ENCODE measurements at regions not wholly inside any gene's neighbourhood (a gene's known extent, or its start where the extent isn't known, plus 50 kb on each side); places are given as distances from the start of the nearest gene placed in this dataset.
A peak's percentile ranks its signal among the peaks of the same experiment; 100 is the strongest.
"Not testable (repeated sequence)": the region's sequence is repeated elsewhere in the genome, so short reads cannot be mapped to it uniquely, and the experiment has no call there.

DNA sequence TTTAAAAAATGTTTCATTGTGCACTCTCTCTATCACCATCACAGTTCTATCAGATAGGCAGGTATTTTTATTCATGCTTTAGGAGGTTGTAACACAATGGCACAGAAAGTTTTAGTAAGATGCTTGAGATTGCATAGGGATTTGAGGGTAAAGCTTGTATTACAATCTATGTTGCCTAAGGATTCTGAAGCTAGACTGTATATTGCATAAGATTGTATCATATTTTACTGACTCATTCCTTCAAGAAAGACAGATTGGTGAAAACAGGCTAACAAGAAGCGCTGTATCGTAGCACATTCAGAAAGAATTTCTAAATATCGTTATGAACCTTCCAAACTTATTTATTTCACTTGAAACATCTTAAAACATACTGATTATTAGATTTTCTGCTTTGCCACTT is 577.7 kb downstream of the EBF1 start:
- FAIRE-seq (no peak), DNase-seq (ENCODE audit: low spot score) (no peak)

DNA sequence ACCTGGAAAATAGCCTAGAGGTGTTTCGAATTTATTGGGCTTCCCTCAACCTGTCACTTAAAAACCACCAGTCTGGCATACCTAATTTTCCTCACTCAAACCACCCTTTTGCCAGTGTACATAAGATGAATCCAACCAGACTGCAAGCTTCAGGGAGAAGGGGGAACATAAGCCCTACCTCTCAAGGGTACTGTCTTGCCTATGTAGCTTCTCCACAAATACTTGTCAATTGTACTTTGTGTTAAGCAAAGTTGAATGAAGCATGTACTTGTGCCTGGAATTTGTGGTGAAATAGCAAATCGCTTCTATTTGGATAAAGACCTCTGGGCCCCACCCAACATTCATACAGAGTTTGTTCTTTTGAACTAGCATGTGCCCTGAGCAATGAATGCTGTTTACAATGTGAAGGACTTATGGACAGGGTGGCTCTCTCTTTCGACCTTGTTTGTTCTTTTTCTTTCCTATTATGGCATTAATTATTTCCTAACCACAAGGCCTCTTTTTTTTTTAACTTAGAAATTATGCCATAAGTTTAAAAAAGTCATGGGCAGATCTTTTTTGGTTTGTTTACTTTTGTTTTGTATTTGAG is 580.2 kb downstream of the EBF1 start:
- DNase-seq (ENCODE audit: low spot score) (no peak), FAIRE-seq (no peak)

DNA sequence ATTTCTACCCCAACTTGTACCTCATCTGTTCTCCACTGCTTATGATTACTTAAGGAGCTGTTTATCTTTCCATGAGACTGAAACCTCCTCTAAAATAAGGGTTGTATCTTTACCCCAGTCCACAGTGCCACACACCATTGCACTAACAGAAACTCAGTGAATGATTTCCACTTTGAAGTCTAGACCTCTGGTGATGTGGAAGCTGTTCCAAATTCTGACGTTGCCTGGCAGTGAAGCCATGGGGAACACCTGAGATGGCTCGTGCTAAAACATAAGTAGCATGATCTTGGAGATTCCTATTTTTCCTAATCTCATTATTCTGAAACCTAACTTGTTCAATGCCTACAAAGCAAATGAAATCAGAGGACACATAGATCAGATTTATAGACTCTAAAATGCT is 583.2 kb downstream of the EBF1 start:
- DNase-seq (ENCODE audit: low spot score) (no peak), FAIRE-seq (no peak)

DNA sequence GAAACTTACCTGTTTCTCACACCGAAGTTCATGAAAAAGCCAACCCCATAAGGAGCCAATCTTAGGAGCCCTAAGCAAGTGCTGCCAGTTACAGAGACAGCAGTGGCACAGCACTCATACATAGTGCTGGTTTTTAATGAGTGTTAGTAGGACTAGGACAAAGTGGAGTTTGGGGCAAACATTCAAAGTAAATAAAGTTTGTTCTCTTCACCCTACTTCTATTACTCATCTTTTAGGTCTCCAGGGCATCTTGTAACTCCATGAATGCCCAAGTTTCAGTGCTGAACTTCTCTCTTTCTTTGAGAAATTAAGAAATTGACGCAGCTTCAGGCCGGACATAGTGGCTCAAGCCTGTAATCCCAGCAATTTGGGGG is 584.7 kb downstream of the EBF1 start:
- DNase-seq (ENCODE audit: low spot score) (no peak), FAIRE-seq (no peak)

DNA sequence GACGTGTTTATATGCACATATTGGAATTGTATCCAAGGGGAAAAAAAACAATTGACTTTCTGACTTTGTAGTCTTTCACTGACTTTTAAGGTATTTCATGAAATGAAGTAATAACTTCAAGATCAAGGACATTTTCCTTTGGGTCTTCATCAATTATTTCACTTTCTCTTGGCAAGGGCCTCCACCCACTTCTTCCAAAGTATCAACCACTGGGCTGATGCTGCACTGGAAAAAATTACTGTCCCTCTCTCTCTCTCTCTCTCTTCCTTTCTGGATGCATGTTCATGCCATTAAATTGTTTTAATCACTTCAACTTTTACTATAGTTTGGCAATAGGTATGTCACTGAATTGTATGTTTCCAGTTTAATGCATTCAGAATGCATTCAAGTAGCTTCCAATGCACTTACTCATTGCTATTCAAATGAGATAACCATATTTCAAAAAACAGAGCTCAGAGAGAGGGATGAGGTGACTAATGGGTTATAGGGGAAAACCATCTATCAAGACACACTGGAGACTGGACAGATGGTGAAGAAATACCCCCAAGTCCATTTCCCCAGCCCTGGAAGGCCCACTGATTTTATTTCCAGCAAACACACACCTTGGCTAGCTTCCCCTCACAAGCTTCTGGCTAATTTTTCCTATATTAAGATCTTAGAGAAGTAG is 585.3 kb downstream of the EBF1 start:
- FAIRE-seq (no peak), DNase-seq (ENCODE audit: low spot score) (peak; percentile 11)

DNA sequence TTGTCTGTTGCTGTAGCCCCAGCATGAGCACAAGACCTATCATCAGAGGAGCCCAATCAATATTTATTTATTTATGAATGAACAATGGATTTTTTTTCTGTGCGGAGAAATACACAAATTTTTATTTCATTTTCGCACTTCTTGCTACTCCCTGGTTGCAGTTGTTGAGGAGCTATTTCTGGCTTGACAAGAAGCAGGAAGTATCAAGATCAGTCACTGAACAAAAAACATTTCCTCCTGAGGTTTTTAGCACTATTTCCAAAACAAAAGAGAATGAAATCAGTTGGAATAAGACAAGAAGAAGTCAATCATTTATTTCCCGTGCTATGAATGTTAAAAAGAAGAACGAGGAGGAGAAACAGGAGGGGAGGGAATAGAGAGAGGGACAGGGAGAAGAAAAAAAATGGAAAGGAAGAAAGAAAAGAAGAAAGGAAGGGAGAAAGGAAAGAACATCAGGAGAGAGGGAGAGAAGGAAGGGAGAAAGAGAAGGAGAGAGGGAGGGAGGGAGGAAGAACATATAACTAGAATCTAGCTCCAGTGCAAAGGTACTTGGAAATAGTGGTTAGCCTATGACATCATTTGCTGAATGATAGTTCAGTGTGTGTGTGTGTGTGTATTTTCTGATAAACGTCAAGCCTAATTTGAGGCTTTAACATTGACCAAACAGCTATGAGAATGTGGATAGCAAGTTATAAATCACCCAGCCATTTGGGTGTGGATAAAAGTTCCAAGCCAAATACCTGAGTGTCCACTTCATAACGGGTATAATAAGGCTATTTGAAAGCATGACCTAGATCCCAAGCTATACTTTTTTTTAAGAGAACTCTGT is 586.0 kb downstream of the EBF1 start:
- no peak for DNase-seq (ENCODE audit: low spot score)
- FAIRE-seq, result no peak

DNA sequence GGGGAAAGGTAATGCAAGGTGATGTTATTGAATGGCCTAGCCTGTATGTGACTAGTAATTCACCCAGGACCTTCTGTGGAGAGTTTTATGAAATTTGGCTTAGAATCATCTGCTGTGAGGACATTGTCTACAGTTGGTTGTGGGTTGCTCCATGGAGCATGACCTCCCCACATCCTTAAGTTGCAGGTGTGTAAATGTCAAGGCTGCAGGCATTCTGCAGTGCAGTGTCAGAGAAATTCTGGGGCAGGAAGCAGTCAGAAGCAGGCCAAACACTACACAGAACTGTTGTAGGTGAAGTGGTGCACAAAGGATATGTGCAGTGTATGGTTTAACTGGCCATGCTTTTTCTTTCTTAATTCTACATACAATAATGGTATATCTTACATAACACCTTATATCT is 588.3 kb downstream of the EBF1 start:
- DNase-seq (ENCODE audit: low spot score) (no peak), FAIRE-seq (no peak)

DNA sequence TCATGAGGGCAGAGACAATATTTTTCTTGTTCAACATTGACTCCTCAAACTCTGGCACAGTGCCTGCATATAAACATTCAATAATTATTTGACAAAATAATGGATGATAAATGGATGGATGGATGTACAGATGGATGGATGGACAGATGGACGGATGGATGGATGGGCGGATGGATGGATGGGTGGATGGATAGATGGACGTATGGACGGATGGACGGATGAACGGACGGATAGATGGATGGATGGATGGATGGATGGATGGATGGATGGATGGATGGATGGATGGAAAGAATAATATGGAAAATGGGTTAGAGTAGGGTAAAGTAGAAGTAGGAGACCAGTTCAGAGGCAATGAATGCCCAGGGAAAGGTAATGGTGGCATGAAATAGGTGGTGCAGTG is 589.2 kb downstream of the EBF1 start:
- no peak for DNase-seq (ENCODE audit: low spot score)
- FAIRE-seq, result no peak

DNA sequence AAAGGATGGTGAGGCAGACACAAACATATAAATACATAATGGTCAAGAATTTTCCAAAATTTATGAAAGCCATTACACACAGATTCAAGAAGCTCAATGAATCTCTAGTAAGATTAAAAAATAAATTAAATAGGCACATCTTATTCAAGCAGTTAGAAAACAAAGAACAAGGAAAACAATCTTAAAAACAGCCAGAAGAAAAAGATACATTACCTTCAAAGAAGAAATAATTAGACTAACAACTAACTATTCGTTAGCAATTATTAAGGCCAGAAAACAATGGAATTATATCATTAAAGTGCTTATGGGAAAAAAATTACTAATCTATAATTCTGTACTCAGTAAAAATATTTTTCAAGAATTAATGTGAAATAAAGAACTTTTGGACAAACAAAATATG is 593.1 kb downstream of the EBF1 start:
- FAIRE-seq (no peak), DNase-seq (ENCODE audit: low spot score) (no peak)

DNA sequence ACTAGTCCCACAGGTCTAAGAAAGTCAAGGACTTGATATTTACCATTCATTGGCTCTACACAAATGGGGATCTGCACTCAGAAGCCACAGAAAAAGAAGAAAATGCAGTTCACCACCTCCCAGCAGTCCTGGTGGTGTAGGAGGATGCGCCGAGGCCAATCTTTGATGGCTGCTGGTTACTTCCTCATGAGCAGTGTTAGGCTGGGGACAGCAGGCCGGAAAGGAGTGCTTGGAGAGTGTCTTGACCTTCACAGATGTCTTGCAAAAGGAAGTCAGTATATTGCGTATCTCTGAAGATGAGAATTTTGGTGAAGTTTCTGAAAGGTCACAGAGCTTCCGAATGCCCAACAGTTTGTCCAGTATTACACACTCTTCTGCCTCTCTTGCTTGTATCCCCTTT is 597.0 kb downstream of the EBF1 start:
- FAIRE-seq (no peak), DNase-seq (ENCODE audit: low spot score) (no peak)

DNA sequence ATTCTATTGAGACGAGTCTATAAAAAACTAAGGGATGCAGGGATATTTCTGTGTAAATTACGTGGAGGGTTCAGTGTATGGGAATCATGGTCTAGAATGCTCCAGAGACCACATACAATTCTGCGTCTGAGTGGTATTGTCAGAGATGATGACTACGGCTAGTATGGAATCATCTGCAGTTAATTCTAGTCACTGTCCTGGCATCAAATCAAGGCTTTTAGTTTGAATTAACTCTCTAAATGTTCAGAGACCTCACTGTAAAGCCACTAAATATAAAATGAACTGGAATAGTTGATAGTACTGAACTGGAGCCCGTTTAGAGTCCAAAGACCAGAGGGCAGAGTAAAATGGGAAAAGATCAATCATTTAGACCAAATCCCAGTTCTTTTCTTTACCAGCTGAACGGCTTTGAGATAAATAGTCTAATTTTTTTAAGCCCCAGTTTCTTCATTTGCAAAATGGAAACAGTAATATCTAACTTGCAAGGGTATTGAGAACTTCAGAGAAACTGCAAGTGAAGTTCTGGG is 599.8 kb downstream of the EBF1 start:
- FAIRE-seq (no peak), DNase-seq (ENCODE audit: low spot score) (no peak)

DNA sequence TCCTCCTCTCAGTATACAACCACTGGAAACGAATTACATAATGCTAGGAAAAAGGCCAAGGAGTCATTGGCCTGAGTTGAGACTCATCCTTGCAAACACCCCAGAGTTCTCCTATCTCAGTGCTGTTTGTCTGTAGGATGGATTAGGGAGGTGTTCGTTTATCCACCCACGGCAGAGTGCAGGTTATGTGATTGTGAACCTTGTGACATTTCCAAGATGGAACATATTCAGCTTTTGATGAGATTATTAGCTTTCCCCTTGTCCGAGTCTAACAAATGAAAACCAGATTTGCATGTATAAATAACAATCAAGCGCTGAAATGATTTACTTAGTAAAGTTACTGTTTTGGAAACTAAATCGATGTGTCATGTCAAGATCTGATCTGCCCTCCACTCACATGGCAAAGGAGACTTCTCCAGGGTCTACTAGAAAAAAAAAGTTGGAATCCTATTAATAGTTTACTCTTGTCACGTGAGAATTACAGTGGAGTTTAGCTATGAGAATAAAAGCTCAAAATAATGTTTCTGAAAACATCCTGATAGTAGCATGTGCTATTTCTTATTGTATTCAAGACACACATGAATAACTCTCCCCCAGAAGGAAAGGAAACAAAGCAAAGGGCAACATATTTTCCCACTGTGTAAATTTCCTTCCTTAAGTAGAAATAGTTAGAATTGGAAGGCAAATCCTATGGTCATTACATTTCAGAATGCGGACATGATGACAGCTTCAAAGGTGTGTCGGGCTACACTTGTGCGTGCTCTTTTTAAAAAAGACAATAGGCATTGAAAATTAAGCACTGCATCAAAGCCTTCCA is 600.4 kb downstream of the EBF1 start:
- no peak for DNase-seq (ENCODE audit: low spot score)
- FAIRE-seq, result no peak

DNA sequence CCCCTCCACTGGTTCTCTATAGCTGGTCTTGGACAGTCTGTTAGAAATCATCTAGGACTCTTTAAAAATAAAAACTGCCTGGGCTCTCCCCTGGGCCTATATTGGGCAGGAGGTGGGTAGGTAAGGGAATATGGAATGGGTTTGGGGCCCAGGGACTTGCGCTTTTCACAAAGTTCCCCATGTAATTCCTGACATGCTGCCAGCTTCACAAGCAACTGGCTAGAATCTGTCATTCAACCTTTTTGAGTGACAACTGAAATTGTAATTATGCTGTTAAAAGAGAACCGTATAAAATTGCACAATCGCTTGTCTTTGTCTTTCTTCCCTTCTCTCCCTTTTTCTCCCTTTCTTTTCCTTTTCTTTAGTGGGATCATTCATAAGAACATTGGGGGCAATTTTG is 603.1 kb downstream of the EBF1 start:
- DNase-seq (ENCODE audit: low spot score) (no peak), FAIRE-seq (no peak)

DNA sequence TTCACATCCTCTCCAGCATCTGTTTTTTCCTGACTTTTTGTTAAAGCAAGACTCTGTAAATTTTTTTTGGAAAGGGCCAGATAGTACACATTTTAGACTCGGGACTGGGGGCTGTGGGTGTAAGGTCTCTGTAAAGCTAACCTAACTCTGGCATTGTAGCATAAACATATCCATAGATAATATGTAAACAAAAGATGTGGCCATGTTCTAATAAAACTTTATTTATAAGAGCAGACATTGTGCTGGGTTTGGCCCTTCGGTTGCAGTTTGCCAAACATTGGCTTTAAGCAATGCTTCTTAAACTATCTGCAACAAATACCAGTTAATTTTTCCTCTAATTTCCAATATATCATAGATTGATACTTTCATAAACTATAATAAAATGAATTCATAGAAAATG is 605.2 kb downstream of the EBF1 start:
- no peak for FAIRE-seq

DNA sequence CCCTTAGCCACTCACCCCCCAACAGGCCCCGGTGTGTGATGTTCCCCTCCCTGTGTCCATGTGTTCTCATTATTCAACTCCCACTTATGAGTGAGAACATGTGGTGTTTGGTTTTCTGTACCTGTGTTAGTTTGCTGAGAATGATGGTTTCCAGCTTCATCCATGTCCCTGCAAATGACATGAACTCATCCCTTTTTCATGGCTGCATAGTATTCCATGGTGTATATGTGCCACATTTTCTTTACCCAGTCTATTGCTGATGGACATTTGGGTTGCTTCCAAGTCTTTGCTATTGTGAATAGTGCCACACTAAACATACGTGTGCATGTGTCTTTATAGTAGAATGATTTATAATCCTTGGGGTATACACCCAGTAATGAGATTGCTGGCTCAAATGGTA is 605.7 kb downstream of the EBF1 start:
- DNase-seq (ENCODE audit: low spot score); FAIRE-seq: not testable (repeated sequence)

More for the DNA sequence above, 605.2 kb downstream of the EBF1 start:
- DNase-seq (ENCODE audit: low spot score), result no peak

DNA sequence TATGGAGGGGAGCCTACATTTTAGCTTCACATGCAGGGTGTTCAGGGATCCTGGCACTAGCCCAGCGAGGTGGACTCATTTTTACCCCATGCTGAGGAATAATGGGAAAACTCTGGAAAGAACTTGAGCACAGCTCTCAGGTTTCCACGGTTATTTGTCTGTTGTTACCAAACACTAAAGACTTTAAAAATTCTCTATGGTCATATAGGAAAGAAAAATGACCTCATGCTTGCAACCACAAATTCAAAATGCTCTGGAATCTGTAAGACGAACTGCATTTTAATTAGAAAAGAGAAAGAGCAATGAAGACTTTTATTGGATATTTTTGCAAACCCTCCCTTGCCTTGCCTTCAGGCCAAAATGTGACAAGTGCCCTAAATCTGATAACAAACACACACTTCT is 606.9 kb downstream of the EBF1 start:
- DNase-seq (ENCODE audit: low spot score), result no peak
- FAIRE-seq, result no peak

DNA sequence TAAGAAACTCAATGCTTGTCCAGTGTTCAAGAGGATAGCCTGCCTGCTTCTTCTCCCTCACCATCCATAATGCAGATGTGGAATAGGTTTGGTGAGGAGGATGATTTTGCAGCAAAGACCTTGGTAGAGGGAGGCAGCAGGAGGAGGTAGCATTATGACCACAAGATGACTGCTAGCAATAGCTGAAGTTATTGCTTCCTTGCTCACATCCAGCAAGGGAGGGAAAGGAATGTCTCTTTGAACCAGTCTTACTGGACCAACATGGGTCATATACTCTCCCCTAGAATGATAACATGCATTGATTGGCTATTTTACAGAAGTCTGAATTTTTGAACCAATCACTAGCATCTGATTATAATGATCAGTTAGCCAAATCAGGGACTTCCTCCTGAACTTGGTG is 607.6 kb downstream of the EBF1 start:
- no peak for DNase-seq (ENCODE audit: low spot score)
- no peak for FAIRE-seq

DNA sequence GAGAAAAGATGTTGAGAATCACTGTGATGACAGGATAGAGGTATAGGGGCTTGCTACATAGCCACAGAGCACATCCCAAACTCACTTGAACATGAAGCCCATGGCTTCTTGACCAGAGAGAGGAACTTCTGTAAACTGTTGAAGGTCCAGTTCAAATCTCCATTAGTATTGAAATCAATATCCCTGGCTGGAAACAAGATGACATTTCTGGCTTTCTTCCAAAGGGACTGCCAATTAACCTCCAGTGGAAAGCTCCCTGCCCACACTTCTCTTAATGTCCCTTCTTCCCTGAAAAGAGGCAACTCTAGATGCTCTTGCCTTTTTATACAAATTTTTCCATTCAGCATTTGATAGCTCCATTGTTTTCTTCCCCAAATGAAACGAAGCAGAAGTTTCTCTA is 612.1 kb downstream of the EBF1 start:
- DNase-seq (ENCODE audit: low spot score) (no peak), FAIRE-seq (no peak)

DNA sequence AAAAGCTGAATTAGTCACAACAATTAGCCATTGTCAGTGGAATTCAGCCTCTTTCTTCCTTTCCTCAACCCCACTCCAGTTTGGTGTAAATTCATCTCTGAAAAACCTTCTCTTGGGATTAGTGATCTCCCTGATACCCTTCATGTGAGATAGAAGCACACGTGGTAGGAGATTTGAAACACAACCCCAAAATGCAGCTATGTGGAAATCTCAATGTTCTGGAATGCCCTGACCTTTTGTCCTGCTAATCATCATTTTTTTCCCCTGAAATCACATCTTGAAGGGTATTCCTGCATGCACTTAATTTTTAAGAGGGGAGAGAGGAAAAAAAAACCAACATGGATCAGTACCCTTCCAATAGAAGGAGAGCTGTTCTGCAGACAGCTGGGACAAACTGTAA is 612.6 kb downstream of the EBF1 start:
- DNase-seq (ENCODE audit: low spot score), result no peak
- no peak for FAIRE-seq

DNA sequence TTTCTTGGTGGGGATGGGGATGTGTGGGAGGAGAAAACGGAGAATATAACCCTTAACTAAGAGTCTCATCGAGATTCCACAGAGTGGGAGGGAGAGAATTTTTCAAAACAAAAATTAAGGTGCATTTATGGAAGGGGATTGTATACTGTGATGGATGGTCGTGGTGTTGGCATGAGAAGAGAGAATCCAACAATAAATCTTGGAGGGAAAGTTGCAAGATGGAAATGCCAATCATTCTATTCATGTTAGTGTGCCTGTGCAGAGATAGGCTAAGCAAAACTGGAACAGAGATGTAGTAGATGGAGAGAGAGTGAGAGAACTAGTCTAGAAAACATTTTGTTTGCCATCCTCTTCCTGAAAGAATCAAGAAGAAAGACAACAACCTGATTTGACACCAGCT is 613.1 kb downstream of the EBF1 start:
- no peak for FAIRE-seq
- no peak for DNase-seq (ENCODE audit: low spot score)

DNA sequence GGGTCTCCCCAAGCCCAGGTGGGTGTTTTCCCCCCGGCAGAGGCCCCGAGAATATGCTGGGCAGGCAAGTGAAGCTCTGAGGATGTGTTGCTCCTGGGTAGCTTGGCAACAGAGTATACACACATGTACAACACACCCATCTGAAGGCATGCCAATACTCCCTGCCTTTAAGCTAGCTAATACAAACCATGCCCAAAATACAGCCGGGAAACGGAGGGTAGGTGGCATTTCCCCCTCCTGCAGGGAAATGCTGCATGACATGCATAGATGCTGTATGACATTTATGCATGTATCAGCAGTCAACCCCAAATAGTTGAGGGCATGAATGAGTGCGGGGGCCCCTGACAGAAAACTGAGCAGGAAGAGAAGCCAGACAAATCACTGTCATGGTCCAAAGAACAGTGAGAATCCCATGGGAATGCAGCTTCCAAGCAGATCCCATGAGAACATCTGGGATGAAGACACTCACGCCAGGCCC is 614.1 kb downstream of the EBF1 start:
- no peak for FAIRE-seq
- DNase-seq (ENCODE audit: low spot score), result no peak

DNA sequence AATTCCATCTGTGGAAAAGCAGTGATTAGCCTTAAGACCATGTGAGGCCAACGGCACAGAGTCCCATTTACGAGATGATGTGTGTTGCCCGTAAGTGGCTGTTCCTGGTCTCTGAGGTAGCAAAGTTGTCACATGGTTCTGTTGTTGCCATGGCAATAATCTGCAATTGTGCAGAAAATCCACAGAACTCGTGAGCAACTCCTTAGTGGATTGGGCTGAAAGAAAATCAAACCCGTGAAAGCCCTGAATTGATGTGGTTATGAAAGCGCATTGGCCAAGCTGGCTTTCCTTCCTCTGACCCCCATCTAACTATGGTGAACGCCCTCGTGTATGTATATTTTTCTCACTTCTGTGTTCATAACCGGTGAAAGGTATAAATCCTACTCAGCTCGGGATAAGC is 614.7 kb downstream of the EBF1 start:
- no peak for FAIRE-seq

More for the DNA sequence above, 614.7 kb downstream of the EBF1 start:
- no peak for DNase-seq (ENCODE audit: low spot score)

Measured in RCC 7860 (cell line).